ENCODE measurements at regions not wholly inside any gene's neighbourhood (a gene's known extent, or its start where the extent isn't known, plus 50 kb on each side); places are given as distances from the start of the nearest gene placed in this dataset.

- DNase-seq, result no peak
Measured at GRCh38 chr13:29924482-29925350, 74.3 kb upstream of the UBL3 start.

DNA sequence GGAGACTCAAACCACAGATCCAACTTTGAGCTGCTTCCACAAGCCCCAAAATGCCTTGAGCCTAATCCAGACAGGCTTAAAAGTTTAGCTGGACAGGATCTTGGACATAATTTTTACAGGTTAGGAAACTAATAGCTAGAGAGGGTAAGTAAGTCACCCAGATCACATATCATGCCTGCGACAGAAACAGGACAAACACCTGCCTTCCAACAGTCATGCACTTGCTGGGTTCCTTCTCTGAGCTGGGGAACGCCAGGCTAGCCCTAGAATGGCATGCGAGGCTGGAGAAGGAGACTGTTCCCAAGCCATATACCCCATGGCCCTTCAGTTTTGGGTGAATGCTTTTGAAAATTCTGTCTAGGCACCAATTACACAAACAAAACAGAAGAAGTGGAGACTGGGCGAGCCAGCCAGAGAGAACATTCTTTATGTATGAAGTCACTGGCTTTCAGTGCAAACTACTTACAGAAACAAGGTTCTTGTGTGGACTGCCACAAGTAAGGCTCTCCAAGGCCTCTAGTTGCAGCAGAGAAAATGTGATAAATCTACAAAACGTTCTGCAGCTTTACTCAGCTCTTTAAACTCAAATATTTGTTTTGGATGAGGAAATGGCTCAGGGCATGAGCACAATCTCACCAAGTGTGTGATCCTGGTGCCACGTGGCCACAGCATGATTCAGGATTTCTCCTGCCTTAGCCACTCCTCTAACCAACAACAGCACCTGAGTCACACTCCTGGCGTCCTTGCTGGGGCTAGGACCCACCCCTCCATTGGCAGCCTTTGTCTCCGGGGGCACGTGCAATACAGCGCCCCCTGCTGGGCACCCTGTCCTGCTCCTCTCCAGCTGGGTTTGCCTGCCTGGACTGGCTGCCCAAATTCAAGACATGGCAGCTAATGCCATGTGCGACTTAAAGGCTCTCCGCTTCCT, 73.4 kb upstream of the UBL3 start:
- peak; percentile 28 to 31 for DNase-seq

DNA sequence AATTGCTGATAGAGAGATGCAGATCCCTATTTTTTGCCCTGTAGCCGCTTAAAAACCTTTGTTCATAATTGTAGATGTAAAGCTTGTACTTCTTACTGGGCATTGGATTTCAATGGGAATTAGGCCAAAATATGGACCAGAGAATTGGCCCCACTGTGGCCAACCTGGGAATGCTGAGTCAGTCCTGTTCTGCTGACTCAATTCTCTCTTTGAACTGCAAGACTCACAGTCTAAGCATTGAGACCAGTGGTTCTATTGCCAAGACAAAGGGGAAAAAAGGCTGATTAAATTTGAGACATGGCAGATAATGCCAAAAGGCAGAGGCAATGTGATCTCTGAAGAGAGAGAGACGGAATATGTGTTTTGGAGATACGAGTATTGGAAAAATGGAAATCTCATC, 72.5 kb upstream of the UBL3 start:
- no peak for DNase-seq

DNA sequence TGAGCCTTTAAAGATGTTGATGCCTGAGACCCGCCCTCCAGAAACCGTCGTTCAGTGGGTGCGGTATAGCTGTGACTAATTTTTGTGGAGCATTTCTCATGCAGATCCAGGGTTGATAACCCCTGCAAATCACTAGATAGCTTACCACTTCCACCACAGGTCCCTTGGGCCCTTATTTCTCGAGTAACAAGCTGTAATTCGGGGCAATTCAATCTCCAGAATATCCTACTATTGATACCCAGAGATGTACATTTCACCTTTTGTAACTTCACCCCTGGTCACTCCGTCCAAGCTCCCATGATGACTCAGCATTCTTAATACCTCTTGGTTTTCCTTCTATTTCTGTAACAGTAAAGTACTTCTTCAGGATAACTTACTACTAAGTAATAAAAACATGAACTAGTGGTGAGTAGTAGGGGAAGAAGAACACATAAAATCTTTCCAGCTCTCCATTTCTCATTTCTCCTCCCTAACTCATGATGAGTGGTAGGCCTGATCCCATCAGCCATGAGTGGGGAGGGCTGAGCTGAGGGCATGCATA, 71.9 kb upstream of the UBL3 start:
- no peak for DNase-seq

DNA sequence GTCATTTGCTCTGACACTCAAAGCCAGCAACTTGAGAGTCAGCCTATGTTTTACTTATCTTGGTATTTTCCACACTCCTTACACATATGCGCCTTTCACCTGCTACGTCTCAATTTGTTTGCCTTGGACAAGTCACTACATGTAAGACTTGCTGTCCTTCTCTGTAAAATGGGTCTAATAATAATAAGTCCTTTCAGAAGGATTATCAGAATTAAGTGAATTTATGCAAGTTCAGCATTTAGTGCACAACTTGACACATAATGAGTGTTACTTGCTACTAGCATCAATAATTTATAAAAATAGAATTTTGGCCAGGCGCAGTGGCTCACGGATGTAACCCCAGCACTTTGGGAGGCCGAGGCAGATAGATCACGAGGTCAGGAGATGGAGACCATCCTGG, 71.1 kb upstream of the UBL3 start:
- DNase-seq, result no peak

DNA sequence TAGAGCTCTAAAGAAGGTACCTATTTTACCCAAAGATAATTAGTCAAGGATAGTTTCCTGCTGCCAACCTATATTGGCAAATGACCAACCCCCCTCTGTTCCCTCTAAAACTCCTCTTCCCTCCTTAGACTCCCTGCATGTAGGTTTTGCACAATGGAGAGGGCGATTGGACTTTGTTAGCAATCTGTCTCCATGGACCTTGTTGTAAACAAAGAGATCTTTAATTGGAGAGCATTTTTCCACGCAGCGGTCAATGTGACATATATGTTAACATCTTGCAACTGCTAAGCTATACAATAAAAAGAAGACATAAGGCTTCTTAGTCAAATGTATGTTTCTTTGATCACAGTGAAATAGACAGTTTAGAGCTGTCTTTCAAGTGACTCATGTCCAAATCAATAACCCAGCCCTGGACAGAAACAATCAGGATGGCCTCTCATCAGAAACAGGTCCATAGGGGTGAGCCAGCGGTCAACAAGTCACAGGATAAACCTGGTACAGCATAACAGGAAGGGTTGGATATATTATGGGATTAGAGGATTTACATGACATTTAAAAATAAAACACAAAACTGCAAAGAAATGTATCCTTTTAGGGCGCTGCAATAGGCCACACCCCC, 69.7 kb upstream of the UBL3 start:
- DNase-seq, result no peak

- no peak for DNase-seq
Measured at GRCh38 chr13:29918845-29919244, 68.4 kb upstream of the UBL3 start.

- no peak for DNase-seq
Measured at GRCh38 chr13:29917650-29918049, 67.2 kb upstream of the UBL3 start.

GRCh38 chr13:29914581-29914980, 64.2 kb upstream of the UBL3 start:
- DNase-seq, result peak; percentile 76

GRCh38 chr13:29911781-29912418, 61.5 kb upstream of the UBL3 start:
- DNase-seq, result peak in 1 of 2 donors; percentile 5

- no peak for DNase-seq
Measured at GRCh38 chr13:29909975-29910674, 59.7 kb upstream of the UBL3 start.

DNA sequence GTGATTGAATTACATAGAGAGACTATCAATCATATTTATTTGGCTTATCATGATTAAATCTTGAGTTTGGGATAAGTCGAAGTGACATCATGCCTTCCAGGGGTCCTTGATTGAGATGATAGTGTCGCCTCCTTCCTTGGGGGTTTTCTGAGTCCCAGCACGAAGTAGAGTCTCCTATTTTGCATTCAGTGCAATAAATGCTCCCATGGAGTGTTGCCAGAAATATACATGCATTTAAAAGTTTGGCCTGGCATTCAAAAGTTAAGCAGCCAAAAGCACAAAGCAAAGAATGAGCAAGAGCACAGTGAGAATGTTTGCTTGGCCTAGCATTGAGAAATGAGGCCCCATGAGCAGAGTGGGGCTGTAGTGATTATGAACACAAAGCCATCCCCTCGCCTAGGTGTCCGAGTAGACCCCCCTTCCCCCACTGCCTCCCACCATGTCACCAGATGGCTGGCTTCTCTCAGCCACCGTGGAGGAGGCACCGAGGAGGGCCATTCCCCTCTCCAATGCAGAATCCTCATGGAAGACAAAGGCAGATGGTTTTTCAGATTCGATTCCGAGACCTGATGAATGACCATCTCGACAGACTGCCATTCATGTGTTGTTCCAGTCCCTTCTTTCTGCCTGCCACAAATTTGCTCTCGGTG, 58.8 kb upstream of the UBL3 start:
- DNase-seq, result no peak

GRCh38 chr13:29908416-29909080, 58.1 kb upstream of the UBL3 start:
- DNase-seq, result no peak

DNA sequence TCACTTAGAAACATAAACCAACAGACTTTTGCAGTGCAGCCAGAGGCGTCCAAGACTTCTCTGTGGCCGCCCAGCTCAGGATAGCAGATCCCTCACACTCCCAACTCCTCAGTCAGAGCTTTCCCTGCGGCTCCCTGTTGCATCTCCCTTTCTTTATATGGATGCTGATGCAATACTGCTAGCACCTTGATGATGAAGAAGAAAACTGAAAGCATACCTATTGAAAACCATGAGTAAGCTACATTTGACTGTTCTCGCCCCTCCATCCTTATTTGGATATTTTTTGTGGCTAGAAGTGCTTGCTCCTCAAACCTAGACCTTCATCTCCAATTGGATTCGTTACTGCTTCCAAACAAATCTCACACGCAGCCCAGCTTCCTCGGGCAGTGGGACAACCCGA, 57.3 kb upstream of the UBL3 start:
- DNase-seq, result no peak

DNA sequence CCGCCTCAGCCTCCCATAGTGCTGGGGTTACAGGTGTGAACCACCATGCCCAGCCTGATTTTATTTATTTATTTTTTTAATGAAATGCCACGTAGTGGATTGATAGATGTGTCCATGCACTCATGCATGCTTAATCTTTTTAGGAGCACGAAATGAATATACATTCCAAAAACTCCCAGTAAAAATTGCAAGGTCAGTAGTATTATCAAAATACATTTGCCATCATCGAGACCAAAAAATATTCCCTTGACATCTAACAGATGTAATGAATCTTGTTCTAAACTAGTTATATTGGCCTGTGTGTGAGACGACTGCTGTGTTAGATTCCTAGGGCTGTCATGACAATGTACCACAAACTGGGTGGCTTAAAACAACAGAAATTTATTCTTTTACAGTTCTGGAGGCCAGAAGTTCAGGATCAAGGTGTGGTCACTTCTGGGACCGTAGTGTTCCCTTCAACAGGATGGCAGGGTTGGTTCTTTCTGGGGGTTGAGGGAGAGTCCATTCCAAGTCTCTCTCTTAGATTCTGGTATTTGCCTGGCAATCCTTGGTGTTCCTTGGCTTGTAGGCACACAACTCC, 56.1 kb upstream of the UBL3 start:
- no peak for DNase-seq

GRCh38 chr13:29905845-29906244, 55.4 kb upstream of the UBL3 start:
- DNase-seq, result peak; percentile 85 to 86

GRCh38 chr13:29903996-29904395, 53.6 kb upstream of the UBL3 start:
- no peak for DNase-seq

GRCh38 chr13:29903543-29903942, 53.1 kb upstream of the UBL3 start:
- DNase-seq, result no peak

GRCh38 chr13:29902632-29903305, 52.4 kb upstream of the UBL3 start:
- DNase-seq, result no peak

Measured in inflammatory macrophage (primary cell).